Epidermal melanocyte (primary cell): ENCODE measurements at regions not wholly inside any gene's neighbourhood (a gene's known extent, or its start where the extent isn't known, plus 50 kb on each side); places are given as distances from the start of the nearest gene placed in this dataset.
"Not testable (repeated sequence)": the region's sequence is repeated elsewhere in the genome, so short reads cannot be mapped to it uniquely, and the experiment has no call there.

Experiments used
- DNase-seq: peaks from one replicate; pipeline ENCODE4 v3.0.0; 2011; ENCODE audit warnings: low spot score; ENCODE audit not compliant: insufficient read length

GRCh38 chr4:32879913-32880312 lies 2159.7 kb downstream of the PCDH7 start:
- no peak for DNase-seq

- DNase-seq = no peak
Measured at GRCh38 chr4:32884198-32884597, 2164.0 kb downstream of the PCDH7 start.

DNA sequence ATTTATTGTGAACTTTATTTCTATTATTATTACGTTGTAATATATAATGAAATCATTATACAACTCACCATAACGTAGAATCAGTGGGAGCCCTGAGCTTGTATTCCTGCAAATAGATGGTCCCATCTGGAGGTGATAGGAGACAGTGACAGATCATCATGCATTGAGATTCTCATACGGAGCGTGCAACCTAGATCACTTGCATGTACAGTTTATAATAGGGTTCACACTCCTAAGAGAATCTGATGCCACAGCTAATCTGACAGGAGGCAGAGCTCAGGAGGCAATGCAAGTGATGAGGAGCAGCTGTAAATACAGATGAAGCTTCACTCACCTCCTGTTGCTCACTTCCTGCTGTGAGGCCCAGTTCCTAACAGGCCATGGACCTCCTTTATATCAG lies 2170.2 kb downstream of the PCDH7 start:
- DNase-seq = no peak

GRCh38 chr4:32909053-32909452 lies 2188.9 kb downstream of the PCDH7 start:
- DNase-seq = no peak

DNA sequence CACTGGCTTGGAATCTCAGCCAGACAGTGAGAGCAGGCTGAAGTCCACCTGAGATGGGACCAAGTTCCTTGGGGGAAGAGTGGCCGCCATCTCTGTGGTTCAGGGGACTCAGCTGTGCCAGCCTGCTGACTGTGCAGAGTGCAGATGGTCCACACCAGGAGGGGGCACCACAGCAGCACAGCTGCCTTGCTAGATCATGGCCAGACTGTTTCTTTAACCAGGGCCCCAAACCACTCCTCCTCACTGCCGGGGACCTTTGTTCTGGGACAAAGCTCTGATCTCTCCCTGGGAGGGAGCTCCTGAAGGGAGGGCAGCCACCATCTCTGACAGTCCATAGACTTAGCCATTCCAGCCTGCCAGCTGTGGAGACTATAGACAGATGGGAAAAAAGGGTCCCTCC lies 2189.6 kb downstream of the PCDH7 start:
- no peak for DNase-seq

GRCh38 chr4:32917586-32917985 lies 2197.4 kb downstream of the PCDH7 start:
- DNase-seq = no peak

GRCh38 chr4:32929796-32930699 lies 2209.9 kb downstream of the PCDH7 start:
- DNase-seq = no peak

DNA sequence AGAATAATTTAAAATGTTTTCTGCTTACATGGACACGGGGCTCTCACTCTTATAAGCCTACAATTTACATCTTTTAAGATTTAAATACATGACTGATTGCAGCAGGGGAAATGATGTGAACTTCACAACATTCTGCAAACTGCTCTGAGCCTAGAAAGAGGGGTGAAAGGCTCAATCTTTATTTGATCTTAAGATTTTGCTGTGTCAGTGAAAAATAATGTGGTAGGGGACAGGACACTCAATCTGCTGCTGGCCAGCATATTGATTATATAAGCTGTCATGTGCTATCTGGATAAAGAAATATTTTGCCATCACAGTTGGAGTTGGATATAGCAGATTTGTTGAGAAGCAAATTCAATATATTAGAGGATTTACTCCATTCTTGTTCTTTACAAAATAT lies 2210.5 kb downstream of the PCDH7 start:
- DNase-seq = no peak

DNA sequence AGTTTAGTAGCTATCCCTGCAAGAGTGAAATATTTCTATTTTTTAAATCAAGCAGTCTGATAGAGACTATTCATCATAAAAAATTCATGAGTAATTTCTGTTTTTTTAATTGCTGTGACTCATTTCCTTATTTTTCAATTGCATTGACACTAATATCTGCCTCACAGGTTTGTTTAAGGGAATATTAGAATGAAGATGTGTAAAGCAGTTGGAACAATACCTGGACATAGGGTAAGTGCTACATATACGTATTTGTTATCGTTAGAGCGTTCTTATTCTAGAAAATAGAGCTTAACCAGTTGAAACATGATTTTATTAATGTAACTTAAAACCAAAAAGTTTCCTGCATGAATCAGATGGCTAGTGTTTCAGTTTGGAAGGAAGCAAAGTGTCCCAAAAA lies 2211.3 kb downstream of the PCDH7 start:
- no peak for DNase-seq

DNA sequence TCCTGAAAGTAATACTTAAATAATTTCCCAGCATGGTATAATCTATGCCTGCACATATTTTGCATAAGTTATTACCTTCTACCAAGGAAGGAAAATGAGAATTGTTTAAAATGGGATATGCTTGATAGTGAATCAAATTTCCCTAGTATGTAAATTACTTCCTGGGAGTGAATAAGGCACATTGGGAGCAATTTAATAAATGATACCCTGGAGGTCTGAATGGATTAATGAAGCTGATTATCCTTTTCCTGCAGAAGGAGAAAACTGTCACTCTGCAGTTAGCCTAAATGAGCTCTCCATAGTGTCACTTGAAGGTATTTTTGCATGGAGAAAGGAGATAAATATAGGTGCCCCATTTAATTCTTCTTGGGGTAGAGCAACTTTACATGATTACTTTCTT lies 2212.0 kb downstream of the PCDH7 start:
- DNase-seq = no peak

DNA sequence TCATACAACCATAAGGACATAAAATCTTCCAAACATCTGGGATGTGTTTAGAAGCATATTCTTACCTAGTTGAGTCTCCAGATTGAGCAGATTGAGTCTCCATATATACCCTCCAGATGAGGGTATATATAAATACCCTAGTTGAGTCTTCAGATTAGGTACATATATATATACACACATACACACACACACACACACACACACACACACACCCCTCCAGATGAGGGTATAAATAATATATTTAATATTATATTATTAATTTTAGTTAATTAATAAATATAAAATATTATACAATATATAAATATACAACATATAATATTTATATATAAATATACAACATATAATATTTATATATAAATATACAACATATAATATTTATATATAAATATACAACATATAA lies 2219.1 kb downstream of the PCDH7 start:
- DNase-seq = not testable (repeated sequence)

DNA sequence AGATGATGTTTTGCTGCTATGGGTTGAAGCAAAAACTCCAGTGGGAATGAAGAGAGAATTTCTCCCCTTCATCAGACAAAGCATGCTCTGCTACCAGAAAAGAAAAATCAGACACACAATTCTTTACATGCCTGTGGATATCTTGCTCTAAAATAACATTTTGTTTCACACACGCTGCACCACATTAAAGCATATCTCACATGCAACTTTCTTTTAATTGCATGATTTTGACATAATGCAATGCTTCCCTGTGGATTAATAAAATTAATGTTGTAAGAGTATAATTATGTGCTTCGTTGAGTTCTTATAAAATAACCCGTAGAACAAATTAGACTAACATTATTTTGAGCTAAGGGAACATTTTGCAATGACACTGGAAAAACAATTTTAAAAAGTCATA lies 2230.7 kb downstream of the PCDH7 start:
- DNase-seq = no peak

- no peak for DNase-seq
Measured at GRCh38 chr4:32958586-32958985, 2238.4 kb downstream of the PCDH7 start.

- DNase-seq = no peak
Measured at GRCh38 chr4:32962100-32962499, 2241.9 kb downstream of the PCDH7 start.

GRCh38 chr4:32985256-32985655 lies 2265.1 kb downstream of the PCDH7 start:
- no peak for DNase-seq

GRCh38 chr4:32986236-32986635 lies 2266.1 kb downstream of the PCDH7 start:
- DNase-seq = no peak

- no peak for DNase-seq
Measured at GRCh38 chr4:32987111-32987510, 2266.9 kb downstream of the PCDH7 start.

GRCh38 chr4:32988165-32988811 lies 2268.1 kb downstream of the PCDH7 start:
- no peak for DNase-seq

DNA sequence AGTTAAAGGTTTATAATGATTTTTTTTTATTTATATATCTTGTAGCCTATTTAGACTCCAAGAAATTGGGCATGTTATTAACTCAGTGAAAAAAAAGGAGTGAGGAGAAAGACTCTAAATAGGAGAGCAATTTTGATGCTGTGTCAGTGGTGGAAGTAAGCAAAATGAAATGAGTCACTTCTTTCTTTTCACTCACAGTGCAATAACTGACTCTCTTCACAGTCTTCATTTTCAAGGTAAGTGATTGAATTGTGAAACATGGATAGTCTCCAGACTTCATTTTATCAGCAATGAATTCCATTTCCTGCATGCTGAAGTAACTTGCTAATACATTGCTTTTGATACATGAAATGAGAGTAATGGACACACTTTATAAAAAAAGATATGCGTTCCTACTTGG lies 2271.5 kb downstream of the PCDH7 start:
- DNase-seq = no peak

DNA sequence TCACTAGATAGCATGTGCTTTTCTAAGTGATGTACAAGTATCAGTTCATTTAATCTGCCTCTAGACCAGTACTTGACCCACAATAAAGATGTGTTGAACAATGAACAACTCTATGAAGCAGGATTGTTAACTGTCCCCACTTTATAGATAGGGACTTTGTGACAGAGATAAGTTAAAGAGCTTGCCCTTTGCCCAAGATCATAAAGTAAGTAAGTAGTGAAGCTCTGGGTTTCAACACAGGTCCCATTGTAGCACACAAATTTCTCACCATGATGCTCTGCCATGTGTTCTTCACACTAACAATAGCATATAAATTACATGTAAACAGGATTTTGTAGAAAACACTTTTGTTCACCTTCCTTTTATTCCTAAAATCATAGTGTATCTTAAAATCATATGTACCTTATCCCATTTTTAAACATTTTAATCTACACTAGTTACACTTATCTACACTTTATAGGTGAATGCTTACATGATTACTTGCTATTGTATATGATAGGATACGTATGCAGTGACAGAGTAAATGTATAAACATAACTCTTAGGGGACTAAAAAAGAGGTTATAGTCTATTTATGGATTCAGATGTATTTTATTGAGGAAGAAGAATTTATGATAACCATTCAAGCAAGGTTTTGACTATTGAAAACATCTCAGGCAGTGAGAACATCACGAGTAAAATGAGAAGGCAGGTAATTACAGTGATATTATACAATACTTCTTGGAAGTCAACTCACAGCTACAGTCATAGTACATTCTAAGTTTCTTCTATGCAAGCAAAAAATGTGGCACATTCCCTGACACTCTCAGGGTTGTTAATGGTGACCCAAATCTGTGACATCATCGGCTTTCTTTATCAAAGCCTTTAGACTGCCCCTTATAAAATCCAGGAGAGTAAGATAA lies 2275.1 kb downstream of the PCDH7 start:
- DNase-seq = no peak

- DNase-seq = no peak
Measured at GRCh38 chr4:33013282-33013681, 2293.1 kb downstream of the PCDH7 start.

DNA sequence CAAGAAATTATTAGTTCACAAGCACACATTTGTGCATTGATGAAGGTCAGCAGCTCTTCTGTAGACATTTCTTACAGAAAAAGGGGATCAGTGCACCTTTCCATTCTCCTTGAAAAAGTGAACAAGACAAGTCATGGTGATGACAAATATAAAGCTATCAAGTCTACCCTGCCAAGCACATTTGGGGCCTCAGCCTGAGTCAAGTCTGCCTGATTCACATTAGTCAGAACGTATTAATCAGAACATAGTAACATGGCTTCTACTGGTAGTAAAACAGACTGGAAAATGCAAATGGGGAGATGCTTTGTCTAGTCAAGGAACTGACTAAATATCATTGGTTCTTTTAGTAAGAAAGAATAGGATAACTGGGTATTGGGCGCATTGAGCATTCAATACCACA lies 2305.1 kb downstream of the PCDH7 start:
- no peak for DNase-seq
